ENCODE measurements at regions not wholly inside any gene's neighbourhood (a gene's known extent, or its start where the extent isn't known, plus 50 kb on each side); places are given as distances from the start of the nearest gene placed in this dataset.
"Not testable (repeated sequence)": the region's sequence is repeated elsewhere in the genome, so short reads cannot be mapped to it uniquely, and the experiment has no call there.

DNA sequence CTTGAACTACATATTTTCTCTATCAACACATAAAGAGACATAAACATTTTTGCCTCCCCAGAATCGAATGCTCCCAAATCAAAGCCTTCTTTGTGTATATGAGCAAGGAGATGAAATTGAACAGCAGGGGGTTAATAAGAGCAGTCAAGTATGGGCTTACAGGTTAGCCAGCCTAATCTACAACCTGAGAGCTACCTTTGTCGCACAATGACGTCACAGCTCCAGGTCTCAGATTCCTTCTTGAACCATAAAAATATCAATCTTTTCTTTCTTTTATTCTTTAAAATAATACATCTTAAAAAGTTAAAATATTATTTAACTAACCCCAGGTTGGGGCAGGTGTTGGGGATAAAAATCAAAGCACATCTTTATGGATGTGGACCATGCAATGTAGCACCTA lies 482.9 kb upstream of the CDH11 start:
- no peak for FAIRE-seq
- DNase-seq (ENCODE audit: low spot score) = no peak

- FAIRE-seq (no peak), DNase-seq (ENCODE audit: low spot score) (no peak)
Measured at GRCh38 chr16:65601781-65602180, 479.9 kb upstream of the CDH11 start.

GRCh38 chr16:65600629-65601028 lies 478.8 kb upstream of the CDH11 start:
- FAIRE-seq (no peak), DNase-seq (ENCODE audit: low spot score) (no peak)

DNA sequence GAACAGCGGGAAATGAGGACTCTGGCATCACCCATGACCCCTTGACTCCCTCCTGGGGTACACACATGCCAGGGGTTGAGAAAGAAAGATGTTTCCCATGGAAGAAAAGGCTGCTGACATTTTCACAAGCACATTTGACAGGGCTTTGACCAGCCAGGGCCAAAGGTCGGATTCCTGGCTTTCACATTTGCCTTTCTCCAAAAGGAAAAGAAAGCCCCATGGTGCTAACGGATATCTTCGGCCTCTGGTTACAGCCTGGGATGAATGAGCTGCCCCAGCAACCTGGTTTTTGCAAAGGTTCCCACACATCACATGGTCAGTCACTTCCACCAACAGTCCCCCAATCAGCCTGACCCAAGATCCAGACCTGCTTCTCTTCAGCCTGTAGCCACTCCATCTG lies 478.2 kb upstream of the CDH11 start:
- no peak for DNase-seq (ENCODE audit: low spot score)
- no peak for FAIRE-seq

DNA sequence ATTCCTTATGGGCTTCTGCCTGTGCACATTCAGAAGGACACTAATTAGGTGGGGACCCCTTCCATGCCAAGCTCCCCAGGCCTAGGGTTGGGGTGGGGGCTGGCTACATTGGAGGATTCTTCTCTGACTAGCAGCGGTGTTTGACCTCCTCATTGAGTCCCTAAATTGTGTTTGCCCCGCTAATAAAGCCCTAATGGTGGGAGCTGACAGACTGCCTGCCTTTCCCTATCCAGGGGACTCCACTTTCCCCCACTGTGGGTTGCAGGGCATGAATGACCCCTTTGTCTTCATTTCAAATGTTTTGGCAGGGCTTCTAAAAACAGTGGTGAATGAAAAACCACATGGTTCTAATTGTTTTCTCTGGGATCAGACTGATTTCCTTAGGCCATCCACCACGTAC lies 476.8 kb upstream of the CDH11 start:
- FAIRE-seq = no peak

DNA sequence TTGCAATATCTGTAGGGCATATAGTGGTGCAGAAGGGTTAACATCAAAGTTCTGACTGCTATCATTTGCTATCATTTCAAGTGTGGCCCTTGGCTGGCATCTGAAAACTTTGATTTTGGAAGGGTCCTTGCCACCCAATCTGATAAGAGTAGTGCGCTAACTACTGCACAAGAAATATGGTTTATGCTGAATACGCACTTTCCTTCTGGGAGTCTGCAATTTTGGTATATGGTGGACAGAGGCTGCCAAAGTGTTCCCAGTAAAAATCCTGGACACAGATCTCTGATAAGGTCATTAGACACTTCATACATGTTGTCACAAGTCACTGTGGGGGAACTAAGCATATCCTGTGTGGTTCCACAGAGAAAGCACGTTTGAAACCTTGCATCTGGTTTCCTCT lies 461.6 kb upstream of the CDH11 start:
- DNase-seq (ENCODE audit: low spot score) (no peak), FAIRE-seq (no peak)

More for the DNA sequence above, 476.8 kb upstream of the CDH11 start:
- DNase-seq (ENCODE audit: low spot score) = peak; percentile 21

- no peak for DNase-seq (ENCODE audit: low spot score)
Measured at GRCh38 chr16:65579050-65579449, 457.2 kb upstream of the CDH11 start.

GRCh38 chr16:65576631-65577030 lies 454.8 kb upstream of the CDH11 start:
- DNase-seq (ENCODE audit: low spot score) (no peak), FAIRE-seq (no peak)

More at GRCh38 chr16:65579050-65579449, 457.2 kb upstream of the CDH11 start:
- no peak for FAIRE-seq

- no peak for FAIRE-seq
- no peak for DNase-seq (ENCODE audit: low spot score)
Measured at GRCh38 chr16:65576139-65576538, 454.3 kb upstream of the CDH11 start.

DNA sequence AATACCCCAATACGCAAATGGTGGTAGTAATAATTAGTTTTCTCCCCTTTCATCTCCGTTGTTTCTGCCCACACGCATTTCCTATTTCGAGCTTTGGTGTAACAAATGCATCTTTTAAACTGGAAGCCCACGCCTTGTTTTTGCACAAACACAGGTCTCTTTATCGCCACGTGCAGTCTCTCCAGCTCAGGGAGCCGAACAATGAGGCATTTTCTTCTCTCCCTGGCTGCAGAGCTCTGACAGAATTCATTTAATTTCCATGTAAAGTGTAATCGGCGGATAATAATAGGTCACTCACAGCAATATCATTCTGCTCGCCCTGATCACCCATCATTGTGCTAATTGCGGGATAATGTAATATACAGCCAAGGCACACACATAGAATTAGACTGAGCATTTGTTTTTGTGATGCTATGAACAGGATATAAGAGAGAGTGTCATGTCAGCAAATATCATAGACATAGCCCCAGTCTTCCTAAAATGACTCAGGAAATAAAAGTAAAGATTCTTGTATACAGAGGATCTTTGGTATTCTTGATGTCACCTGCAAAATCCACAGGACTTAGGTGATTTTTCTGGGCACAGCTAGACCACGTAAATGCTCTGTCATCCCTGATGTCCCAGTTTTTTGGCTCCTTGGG lies 452.6 kb upstream of the CDH11 start:
- DNase-seq (ENCODE audit: low spot score) (no peak), FAIRE-seq (no peak)

DNA sequence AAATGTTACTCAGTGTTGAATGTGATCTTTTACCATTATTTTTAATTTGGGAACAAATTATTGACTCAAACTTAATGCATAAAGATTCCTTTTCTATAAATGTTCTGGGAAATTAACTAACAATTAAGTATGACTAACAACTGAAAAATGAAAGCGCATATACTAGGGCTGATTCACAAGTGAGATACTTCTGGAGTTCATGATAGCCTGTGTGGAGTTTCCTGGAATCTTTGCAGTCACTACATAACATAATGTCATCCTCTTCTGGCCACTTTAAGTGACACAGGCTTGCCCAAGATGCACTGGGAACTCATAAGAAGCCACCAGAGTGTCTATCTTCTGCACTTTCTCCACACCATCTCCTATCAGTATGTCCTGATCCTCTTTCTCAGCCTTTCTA lies 450.3 kb upstream of the CDH11 start:
- FAIRE-seq = no peak

DNA sequence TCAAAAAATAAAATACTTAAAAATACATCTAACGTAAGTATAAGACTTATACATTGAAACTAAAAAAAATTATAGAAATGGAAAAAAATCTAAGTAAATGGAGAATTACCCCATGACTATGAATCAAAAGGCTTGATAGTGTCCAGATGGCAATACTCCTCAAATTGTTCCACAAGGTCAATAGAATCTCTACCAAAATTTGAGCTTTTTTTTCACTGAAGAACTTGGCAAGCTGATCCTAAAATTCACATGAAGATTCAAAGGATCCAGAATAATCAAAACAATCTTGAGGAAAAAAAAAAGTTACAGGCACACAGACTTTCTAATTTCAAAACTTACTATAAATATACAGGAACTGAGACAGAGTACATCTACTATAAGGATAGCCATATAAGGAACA lies 448.4 kb upstream of the CDH11 start:
- FAIRE-seq = no peak
- DNase-seq (ENCODE audit: low spot score) = no peak

More for the DNA sequence above, 450.3 kb upstream of the CDH11 start:
- peak; percentile 56 for DNase-seq (ENCODE audit: low spot score)

DNA sequence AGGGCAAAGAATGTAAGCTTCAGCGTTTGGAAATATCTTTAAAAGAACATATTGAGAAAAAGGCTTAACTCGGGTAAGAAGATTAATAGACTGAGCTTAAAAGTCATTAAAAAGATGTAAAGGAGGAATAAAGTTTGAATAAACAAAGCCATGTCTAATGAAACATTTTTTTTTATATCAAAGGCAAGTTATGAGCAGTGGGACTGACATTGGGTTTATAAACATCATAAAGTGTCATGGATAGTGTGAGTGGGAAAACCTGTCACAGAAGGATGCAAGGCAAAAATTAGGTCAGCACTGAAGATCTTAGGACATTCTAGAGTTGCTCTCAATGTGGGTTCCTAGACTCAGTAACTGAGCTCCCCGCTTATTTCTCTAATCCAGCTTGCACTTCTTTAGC lies 438.0 kb upstream of the CDH11 start:
- FAIRE-seq (no peak), DNase-seq (ENCODE audit: low spot score) (no peak)

- FAIRE-seq; DNase-seq (ENCODE audit: low spot score): not testable (repeated sequence)
Measured at GRCh38 chr16:65549689-65550088, 427.8 kb upstream of the CDH11 start.

DNA sequence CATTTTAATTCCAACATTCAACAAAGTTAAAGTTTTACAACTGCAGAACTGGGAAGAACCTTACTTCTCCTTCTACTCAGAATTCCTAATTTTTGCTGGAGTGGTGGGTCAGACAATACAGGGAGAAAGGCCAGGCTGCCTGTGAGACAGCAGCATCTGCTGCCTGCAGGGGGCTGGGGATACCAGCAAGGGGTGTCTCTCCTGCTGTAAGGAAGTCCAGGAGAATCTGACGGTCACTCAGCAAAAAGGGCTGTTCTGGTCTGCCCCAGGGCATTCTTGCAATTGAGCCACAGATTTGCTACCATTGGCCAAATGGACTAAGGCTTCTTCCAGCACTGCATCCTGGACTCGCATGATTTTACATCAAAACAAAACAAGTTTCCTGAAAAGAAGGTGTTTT lies 426.6 kb upstream of the CDH11 start:
- DNase-seq (ENCODE audit: low spot score) (no peak), FAIRE-seq (no peak)

DNA sequence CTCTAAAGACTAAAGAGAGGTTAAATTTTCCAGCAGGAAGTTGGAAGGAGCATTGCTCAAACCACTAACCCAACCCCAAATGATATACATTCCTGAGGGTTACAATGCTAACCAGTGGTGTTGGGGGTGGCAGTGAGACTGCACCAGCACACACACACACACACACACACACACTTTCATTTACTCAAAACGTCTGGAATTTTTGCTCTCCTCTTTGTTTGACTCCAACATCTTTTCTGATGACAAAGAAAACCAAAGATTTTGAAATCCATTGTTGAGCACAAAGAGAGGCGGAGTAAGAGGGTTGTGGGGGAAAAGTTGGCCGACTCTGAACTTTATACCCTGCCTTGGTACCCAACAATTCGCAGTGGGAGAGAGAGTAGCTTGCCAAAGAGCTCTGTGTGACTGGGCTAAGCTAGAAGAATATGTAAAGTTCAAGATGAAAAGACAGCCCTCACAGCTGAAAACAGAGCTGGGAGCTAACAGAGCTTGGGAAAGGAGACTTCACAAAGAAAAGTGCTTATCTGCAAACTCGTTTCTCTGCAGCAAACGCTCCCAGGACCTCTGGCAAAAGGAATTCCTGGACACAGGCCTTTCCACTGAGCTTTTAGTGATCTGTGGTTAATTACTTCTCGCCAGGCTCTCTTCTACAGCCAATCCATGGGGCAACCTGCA lies 426.0 kb upstream of the CDH11 start:
- DNase-seq (ENCODE audit: low spot score) (peak; percentile 73), FAIRE-seq (no peak)

DNA sequence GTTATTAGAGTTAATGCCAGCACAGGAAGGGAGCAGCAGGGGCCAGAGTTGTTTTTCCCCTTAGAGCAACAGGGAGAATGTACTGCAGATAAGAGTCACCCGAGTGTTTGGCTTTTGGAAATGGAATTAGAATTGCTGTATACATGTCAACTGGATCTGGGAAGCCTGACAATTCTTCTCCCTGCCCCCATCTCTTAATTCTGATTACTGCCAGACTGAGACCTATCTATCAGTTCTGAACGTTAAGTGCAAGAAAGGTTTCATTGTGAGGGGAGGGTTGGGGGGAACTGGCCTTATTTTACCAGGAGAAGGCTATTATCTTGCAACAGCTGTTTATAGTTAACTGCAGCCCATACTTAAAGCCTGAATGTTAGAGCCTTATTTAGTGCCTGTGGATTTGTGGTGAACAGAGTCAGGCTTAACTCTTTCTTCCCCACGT lies 424.5 kb upstream of the CDH11 start:
- FAIRE-seq (no peak), DNase-seq (ENCODE audit: low spot score) (no peak)

DNA sequence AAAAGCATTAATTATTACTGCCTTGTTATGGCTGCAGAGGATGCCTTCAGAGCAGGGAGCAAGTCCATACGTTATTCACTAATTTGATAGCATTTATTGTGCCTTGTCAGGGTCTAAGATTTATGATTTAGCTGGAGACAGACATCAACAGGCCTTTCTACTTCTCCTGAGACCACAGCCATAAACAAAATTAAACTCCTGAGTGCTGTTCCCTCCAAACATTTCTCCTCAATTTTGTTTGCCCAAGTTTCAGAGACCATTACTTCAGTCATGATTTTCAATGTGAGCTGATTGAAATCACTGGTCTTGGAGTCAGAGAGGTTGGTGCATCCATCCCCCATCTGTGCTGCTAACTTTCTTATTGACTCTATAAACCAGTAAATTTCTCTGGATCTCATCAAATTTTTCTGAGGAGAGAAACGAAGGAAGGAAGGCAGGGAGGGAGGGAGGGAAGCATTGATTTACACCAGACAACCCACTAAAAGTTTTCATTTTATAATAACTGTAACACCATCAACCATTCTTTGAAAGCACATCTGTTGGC lies 423.6 kb upstream of the CDH11 start:
- DNase-seq (ENCODE audit: low spot score) (no peak), FAIRE-seq (no peak)

DNA sequence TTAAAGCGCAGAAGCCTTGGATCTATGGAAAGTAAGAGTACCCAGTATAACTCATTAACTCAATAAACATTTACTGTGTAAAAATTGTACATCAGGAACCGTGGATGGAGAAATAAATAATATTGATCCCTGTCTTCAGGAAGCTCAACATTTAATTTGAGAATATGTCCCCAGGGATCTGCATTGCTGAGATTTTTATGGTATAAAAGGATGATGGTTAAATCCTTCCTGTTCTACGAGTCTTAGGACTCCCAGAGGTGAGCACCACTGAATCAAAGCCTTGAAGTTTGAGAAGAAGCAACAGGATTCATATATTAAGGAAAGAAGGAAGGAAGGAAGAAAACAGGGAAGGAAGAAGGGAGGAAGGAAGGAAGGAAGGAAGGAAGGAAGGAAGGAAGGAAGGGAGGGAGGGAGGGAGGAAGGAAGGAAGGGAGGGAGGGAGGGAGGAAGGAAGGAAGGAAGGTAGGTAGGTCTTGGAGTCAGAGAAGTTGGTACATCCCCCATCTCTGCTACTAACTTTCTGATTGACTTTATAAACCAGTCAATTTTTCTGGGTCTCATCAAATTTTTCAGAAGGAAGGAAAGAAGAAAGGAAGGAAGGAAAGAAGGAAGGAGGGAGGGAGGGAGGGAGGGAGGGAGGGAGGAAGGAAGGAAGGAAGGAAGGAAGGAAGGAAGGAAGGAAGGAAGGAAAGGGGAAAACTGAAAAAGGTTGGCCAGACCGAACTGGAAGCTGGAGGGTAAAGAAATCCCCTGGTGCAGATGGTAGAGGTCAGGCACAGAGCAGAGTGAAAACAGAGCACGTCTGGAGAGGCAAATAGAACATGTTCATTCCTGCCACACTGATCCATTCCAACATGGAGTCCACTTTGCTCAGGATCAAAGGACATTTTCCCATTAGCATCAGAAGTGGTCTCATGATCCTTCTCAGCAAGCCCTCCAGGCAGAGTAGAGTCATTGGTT lies 422.2 kb upstream of the CDH11 start:
- no peak for FAIRE-seq

GRCh38 chr16:65541646-65542045 lies 419.8 kb upstream of the CDH11 start:
- FAIRE-seq (no peak), DNase-seq (ENCODE audit: low spot score) (no peak)

More for the DNA sequence above, 422.2 kb upstream of the CDH11 start:
- no peak for DNase-seq (ENCODE audit: low spot score)

- DNase-seq (ENCODE audit: low spot score) (no peak), FAIRE-seq (no peak)
Measured at GRCh38 chr16:65540901-65541300, 419.0 kb upstream of the CDH11 start.

DNA sequence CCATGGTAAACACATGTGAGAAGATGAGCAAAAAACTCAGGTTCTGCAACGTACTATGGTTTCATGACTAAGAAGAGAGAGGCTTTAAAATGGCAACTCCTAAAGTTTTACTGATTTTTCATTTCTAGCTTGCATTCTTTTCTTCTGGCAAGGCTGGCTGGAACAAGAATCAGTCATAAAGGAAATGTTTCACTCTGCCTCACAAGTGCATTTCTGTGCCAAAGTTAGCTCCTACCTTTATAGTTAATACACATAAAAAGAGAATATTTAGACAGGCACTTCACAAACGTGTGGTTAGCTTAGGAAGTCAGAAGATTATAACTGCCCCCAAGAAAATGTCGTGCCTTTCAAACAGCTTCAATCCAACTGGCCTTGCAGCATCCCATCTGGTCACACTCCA lies 417.1 kb upstream of the CDH11 start:
- FAIRE-seq = no peak
- DNase-seq (ENCODE audit: low spot score) = no peak

Data from urothelium cell line (cell line).